Stomach (tissue), 4 donors: ENCODE measurements at regions not wholly inside any gene's neighbourhood (a gene's known extent, or its start where the extent isn't known, plus 50 kb on each side); places are given as distances from the start of the nearest gene placed in this dataset.

Experiments used
- CTCF ChIP-seq, 7 experiments: fragments of 450-650 bp in 4 of 7; fragments of 200-600 bp in 3 of 7; sonication (generic) in 3 of 7; IDR thresholded peaks; one replicate each; pipeline ENCODE4 v1.5.1; 2016 to 2019; ENCODE audit warnings: antibody characterized with exemption in 7 of 7, control low read depth in 2 of 7, mild to moderate bottlenecking in 1 of 7
- POLR2A ChIP-seq, 4 donors: fragments of 450-650 bp; IDR thresholded peaks; one replicate each; pipeline ENCODE4 v1.6.1; 2016; ENCODE audit warnings: antibody characterized with exemption in 4 of 4, control low read depth in 2 of 4, mild to moderate bottlenecking in 1 of 4, moderate library complexity in 1 of 4

DNA sequence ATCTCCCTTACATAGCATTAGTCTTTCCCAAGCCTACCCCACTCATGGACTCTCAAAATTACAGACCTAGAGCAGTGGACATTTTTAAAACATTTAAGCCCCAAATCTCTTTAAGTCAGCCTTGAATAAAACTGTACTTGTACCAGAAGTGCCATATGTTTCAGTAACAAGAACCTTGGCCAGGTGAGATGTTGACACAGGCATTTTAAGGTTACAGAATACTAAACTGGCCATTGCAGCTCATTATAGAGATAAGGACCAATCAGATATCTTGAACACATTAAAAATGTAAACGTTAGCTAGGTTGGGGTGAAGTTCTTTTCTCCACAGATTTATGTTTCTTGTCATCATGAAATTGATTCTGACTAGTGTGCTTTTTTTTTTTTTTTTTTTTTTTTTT, 103.8 kb upstream of the MIER3 start:
- TF ChIP-seq CTCF (IDR thresholded peaks at IDR 0.05) (no peak), POLR2A (IDR thresholded peaks at IDR 0.05) (no peak)
